Peyer's patch (tissue), 4 donors: ENCODE measurements at regions not wholly inside any gene's neighbourhood (a gene's known extent, or its start where the extent isn't known, plus 50 kb on each side); places are given as distances from the start of the nearest gene placed in this dataset.

Experiments used
- CTCF ChIP-seq, 6 experiments: fragments of 450-650 bp in 4 of 6; fragments of 200-600 bp in 2 of 6; sonication (generic) in 1 of 6; IDR thresholded peaks; one replicate each; pipeline ENCODE4 v1.5.1; 2017 to 2019; ENCODE audit warnings: antibody characterized with exemption in 6 of 6, mild to moderate bottlenecking in 3 of 6, moderate library complexity in 1 of 6
- POLR2A ChIP-seq, 2 donors: fragments of 450-650 bp; IDR thresholded peaks; one replicate each; pipeline ENCODE4 v1.5.1; 2017; ENCODE audit warnings: antibody characterized with exemption in 2 of 2, mild to moderate bottlenecking in 2 of 2, moderate library complexity in 2 of 2

GRCh38 chr2:2413525-2413924 lies 82.5 kb upstream of the MYT1L start:
- TF ChIP-seq CTCF (IDR thresholded peaks at IDR 0.05) (no peak), POLR2A (IDR thresholded peaks at IDR 0.05) (no peak)
